ENCODE measurements at regions not wholly inside any gene's neighbourhood (a gene's known extent, or its start where the extent isn't known, plus 50 kb on each side); places are given as distances from the start of the nearest gene placed in this dataset.

DNA sequence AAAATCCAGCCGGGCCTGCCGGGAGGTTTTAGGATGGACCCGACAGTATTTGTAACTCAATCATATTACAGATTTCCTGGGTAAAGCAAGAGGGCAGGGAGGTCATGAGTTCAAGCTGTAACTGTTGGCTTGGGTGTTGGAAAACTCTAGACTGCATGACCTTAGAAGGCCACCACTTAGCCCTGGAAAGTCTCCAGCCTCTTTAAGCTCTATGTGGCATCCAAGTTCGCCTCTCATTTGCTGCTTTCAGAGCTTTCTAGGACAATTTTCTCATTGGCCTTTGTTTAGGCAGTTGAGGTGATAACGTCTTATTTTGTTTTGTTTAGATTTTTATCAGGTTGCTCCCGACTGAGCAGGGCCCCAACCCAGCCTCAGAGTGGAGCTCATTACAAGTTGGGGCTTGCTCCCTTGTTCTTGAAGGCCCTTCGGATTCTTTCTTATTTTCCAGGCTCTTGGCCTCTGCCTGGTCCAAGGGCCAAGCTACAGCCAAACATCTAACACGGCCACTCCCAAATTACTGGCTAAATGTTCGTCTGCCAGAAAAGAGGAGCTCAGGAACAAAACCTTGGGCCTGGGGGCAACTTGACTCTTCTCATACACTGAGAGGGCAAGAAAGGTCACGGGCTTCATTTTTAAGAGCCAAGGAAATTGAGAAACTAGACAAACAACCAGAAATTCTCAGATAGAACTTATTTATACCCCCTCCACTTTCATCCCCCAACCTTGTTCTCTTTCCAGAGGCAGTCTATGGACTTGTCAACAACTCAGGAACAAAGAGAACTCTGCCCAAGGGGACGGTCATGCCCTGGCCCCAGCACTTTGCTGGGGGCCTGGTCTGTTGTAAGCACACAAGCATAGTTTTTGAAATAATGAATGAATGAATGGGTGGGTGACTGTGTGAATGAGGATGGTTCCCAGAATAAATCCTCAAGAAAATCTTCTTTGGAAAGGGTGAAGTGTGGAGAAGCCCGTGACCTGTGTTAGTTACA lies 526.9 kb downstream of the BNC2 start:
- DNase-seq = no peak

DNA sequence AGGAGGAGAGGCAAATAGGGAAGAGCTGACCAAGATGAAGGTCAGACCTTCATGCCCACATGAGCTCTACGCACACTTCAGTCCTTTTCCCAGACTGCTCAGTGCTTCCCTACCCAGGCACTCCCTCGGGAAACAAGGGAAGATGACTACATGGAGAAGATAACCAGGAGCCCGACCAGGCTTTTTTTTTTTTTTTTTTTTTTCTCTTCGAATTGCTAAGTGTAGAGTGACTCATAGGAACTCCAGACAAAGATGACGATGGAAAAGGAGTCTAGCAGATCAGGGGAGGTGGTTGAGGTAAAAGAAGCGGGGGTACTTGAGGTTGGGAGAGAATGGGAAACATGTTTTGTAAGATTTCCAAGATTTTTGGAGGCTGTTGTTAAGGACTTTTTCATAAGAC lies 526.1 kb downstream of the BNC2 start:
- DNase-seq = no peak

DNA sequence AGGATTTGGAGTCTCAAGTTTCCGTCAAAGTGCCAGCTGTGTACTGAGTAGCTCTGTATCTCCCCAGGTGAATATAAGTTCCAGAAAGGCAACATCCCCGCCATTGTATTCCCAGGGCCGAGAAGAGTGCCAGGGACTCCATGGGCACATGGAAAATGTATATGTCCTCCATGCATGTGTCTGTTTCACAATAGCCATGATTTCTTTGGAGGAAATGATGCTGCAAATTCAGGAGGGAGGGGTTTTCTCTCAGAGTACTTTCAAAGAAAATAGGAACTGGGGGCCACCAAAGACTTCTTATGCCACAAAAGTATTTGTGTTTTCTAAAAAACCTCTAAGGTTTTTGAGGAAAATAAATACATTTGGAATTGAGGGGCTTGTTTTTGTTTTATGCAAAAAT lies 524.6 kb downstream of the BNC2 start:
- no peak for DNase-seq

DNA sequence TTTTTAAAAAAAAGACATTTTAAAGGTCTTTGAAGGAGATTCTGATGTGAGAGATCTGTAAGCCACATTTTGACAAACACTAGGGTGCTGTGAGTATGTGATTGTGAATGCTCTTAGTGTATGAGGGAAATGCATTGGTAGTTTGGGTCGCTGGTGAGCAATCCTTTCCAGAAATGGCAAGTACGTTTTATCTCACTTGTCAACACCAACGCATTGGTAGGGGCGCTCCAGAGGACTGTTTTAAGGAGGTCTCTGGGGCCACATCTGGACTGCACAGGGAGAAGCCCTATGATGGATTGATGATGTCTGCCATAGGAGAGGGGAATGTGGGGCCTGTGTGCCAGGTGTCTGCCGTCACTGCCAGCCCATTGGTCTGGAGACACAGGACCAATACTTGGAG lies 522.6 kb downstream of the BNC2 start:
- DNase-seq = no peak

DNA sequence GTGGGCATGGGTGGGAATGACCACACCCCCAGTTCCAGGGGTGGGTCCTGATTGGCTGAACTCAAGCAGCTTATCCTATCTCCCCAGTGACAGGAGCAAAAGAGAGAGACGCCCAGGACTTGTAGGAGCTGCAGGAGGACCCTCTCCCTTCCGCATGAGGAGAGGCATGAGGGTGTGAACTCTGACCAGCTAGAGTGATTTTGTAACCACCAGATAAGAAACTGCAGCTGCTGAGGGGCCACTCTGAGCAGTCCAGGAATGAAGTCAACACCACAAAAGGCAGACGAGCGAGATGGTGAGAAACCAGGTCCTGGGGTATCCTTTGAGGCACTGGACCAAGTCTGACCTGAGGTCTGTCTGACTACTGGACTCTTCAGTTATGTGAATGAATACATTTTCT lies 521.9 kb downstream of the BNC2 start:
- no peak for DNase-seq

DNA sequence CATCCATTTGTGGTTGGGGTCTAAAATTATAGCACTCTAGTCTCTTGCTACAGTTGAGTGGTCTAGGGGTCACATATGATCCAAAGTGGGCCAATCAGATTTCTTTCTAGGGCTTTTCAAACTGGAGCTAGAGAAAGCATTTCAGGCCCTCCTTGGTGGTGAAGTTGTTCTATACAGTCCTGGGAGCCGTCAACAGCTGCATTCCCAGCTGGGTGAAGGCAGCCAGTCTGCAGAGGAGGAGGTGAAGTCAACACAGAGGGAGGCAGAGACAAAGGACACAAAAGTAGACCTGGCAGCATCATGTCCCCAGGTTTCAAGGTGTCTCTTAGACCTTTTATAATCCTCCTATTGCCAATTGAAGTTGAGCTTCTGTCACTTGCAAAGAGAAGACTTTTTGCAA lies 518.2 kb downstream of the BNC2 start:
- DNase-seq = no peak

DNA sequence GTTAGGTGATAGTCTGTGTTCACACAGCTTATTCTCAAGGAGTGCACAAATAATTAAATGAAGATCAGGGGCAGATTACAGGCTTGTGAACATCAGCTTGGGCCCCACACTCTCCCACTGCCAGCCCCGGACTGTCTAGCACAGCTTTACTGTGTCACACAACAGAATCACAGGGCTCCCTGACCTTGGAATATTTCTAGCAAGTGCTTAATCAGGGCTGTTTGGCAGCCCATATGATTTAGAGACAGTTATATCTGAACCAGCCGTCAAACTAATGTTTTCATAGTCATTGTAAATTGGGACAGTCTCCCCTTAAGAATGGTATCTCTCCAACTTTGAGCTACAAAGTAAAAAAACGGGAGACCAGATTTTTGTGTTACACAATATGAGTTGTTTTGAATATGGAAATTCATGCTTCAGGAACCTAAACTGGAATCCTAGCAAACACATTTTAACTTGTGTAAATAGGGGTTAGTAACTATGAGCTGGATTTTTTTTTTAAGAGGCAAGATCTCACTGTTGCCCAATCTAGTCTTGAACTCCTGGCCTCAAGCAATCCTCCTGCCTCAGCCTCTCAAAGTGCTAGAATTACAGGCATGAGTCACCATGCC lies 517.6 kb downstream of the BNC2 start:
- no peak for DNase-seq

DNA sequence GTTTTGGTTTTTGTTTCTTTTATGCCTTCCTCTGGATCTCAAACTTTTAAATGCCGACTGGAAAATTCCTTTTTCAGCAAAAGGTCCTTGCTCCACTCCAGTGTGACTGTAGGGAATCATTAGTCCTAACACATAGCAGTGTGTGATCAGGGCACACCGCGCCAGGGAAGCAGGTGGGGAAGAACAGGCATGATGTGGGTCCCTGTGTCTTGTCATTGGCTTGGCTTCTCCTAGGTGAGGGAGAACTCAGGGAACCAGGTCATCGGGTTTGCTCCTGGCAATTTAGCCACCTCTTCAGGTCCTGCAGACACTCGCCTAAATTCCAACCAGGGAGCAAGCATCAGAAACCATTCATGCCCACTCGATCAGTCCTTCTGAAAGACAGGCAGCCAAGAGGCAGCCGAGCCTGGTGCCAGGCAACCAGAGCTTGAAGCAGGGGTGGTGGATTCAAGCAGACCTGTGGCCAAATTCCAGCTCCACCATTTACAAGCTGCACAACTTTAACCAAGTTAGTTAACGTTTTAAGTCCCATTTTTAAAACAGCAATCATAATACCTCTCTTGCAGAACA lies 514.2 kb downstream of the BNC2 start:
- no peak for DNase-seq

DNA sequence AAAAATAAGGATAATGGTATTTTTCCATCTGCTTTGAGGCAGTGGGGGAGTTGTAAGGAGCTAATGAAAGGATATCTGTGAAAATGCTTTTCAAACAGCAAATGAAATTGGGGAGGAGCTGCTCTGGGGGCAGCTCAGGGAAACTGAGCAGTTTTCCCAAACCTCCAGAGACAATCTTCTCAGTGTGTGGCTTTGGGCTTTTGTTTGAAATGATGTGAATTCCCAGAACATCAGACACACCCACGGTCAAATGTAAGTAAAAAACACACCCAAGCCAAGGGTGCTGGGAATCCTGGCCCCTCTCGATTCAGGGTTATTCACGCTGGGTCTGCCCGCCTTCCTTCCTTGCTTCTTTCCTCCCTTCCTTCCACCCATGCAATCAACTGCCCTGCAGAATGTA lies 512.6 kb downstream of the BNC2 start:
- no peak for DNase-seq

DNA sequence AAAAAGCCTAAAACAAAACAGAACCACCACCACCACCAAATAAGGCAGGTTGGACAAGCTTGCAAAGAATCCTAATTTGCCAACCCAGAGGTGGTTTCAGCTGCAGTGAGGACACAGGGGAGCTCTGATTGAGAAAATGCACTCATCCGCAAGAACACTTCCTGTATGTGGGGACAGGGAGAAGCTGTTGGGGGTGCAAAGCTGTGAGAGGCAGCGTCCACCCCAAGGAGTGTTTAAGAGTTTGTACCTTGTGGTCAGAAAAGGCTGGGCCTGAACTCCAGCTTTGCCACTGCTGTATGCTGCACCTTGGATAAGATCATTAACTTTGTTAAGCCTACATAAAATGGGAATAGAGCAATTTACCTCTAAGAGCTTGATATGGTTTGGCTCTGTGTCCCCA lies 511.7 kb downstream of the BNC2 start:
- DNase-seq = no peak

Data from right kidney (tissue), 1 donor.